Kidney (tissue), 13 donors: ENCODE measurements at regions not wholly inside any gene's neighbourhood (a gene's known extent, or its start where the extent isn't known, plus 50 kb on each side); places are given as distances from the start of the nearest gene placed in this dataset.

Source experiments
- DNase-seq, 5 donors: peaks; one replicate each; pipeline ENCODE4 v3.0.0-alpha.2; 2013 to 2020
- FAIRE-seq: peaks from 2 replicates; lab custom pipeline; 2012; peaks lifted over from hg19 to GRCh38; lab: Jason Lieb, UNC
- H3K27ac ChIP-seq, 2 donors: one replicate each; pipeline ENCODE4 v1.7.0; 2013; ENCODE audit warnings: low read depth in 2 of 2, low read length in 2 of 2, inconsistent platforms in 1 of 2
- H3K27me3 ChIP-seq: one replicate; pipeline ENCODE4 v1.7.1; 2013; ENCODE audit warnings: low read length, inconsistent platforms; ENCODE audit not compliant: control insufficient read depth, insufficient read depth
- H3K36me3 ChIP-seq, 3 donors: one replicate each; pipeline versions ENCODE4 v1.7.0 to v1.7.1; 2013; ENCODE audit warnings: low read length in 3 of 3, control low read depth in 1 of 3, inconsistent platforms in 1 of 3; ENCODE audit not compliant: insufficient read depth in 3 of 3, control insufficient read depth in 2 of 3
- H3K4me1 ChIP-seq, 3 donors: one replicate each; pipeline versions ENCODE4 v1.7.0 to v1.7.1; 2013; ENCODE audit warnings: low read length in 3 of 3, inconsistent platforms in 1 of 3, low read depth in 1 of 3; ENCODE audit not compliant: control insufficient read depth in 2 of 3, insufficient read depth in 2 of 3
- H3K4me3 ChIP-seq, 3 donors: one replicate each; pipeline versions ENCODE4 v1.7.0 to v1.8.1; 2013; ENCODE audit warnings: low read length in 3 of 3, control low read depth in 1 of 3, inconsistent platforms in 1 of 3
- H3K9ac ChIP-seq, 3 donors: one replicate each; pipeline versions ENCODE4 v1.7.0 to v1.7.1; 2013; ENCODE audit warnings: low read length in 3 of 3, control low read depth in 1 of 3, inconsistent platforms in 1 of 3
- H3K9me3 ChIP-seq, 3 donors: one replicate each; pipeline versions ENCODE4 v1.7.0 to v1.7.1; 2013; ENCODE audit warnings: low read length in 3 of 3, control low read depth in 1 of 3, inconsistent platforms in 1 of 3; ENCODE audit not compliant: control insufficient read depth in 2 of 3, insufficient read depth in 1 of 3
- CTCF ChIP-seq: IDR thresholded peaks from 3 replicates; pipeline ENCODE4 v1.5.1; 2012; ENCODE audit warnings: mild to moderate bottlenecking, moderate library complexity, borderline replicate concordance; ENCODE audit not compliant: insufficient read depth; ENCODE audit errors: extremely low read depth
- intact Hi-C: fragments of 100-400 bp; cut with DNase I; formaldehyde crosslinking; loops from one replicate; pipeline ENCODE4 v1.11.1; 2022
- donor health status: control.
- donor health status: control.
- donor health status: control.
- donor health status: control.
- donor health status: control.
- donor health status: DM: yes; HTN: yes; CAD: no.
- donor health status: Normal renal cell carcinoma (clear cell type).

GRCh38 chr10:47245731-47246350, 54.2 kb upstream of the GDF10 start:
- FAIRE-seq (no peak), DNase-seq (peak in 1 of 5 donors; percentile 4)
- no peak overlapping the region for H3K9ac ChIP-seq
- H3K9me3 ChIP-seq = no peaks in the 10 kb centered on the region
- no peak overlapping the region for H3K27ac ChIP-seq
- intact Hi-C loops = no loop called here
- no peaks in the 10 kb centered on the region for H3K36me3 ChIP-seq
- no peaks in the 10 kb centered on the region for H3K4me1 ChIP-seq
- no peak for TF ChIP-seq CTCF
- H3K4me3 ChIP-seq = no peak overlapping the region
- no peaks in the 10 kb centered on the region for H3K27me3 ChIP-seq

GRCh38 chr10:47246406-47247147, 53.4 kb upstream of the GDF10 start:
- H3K9me3 ChIP-seq = no peaks in the 10 kb centered on the region
- no peak overlapping the region for H3K27ac ChIP-seq
- H3K4me3 ChIP-seq = no peak overlapping the region
- intact Hi-C loops = no loop called here
- FAIRE-seq (no peak), DNase-seq (peak in 1 of 5 donors; percentile 4)
- H3K4me1 ChIP-seq = no peaks in the 10 kb centered on the region
- TF ChIP-seq CTCF = no peak
- no peaks in the 10 kb centered on the region for H3K27me3 ChIP-seq
- H3K36me3 ChIP-seq = no peaks in the 10 kb centered on the region
- no peak overlapping the region for H3K9ac ChIP-seq

- Histone ChIP-seq H3K4me3 (no peak overlapping the region), H3K36me3 (no peaks in the 10 kb centered on the region), H3K4me1 (no peaks in the 10 kb centered on the region), H3K27ac (no peak overlapping the region), H3K9me3 (no peaks in the 10 kb centered on the region), H3K27me3 (no peaks in the 10 kb centered on the region), H3K9ac (no peak overlapping the region)
- intact Hi-C loops = no loop called here
- no peak for TF ChIP-seq CTCF
- peak in 2 of 5 donors; percentile 5 to 7 for DNase-seq
- FAIRE-seq = no peak
These were observed 52.6 kb upstream of the GDF10 start for GRCh38 chr10:47247148-47248059.
